ENCODE measurements at regions not wholly inside any gene's neighbourhood (a gene's known extent, or its start where the extent isn't known, plus 50 kb on each side); places are given as distances from the start of the nearest gene placed in this dataset.
A peak's percentile ranks its signal among the peaks of the same experiment; 100 is the strongest.

- TF ChIP-seq REST (IDR thresholded peaks at IDR 0.05; ENCODE audit: unreplicated experiment): no peak
Measured at GRCh38 chr1:170306948-170307347, 161.2 kb downstream of the NTMT2 start (continued).

- Histone ChIP-seq H3K4me1 (ENCODE audit: insufficient read depth) (no peaks in the 10 kb centered on the region), H3K27ac (ENCODE audit: low read depth) (no peak overlapping the region), H4K20me1 (replicated peaks; ENCODE audit: insufficient read depth) (no peaks in the 10 kb centered on the region), H3F3A (replicated peaks; ENCODE audit: low read depth) (no peaks in the 10 kb centered on the region), H3K9me2 (ENCODE audit: insufficient read depth) (0 out of 2 replicates have a peak, but pooled peaks cover 3% of the 10 kb centered on the region), H3K27me3 (ENCODE audit: insufficient read depth) (no peaks in the 10 kb centered on the region), H3K36me3 (ENCODE audit: insufficient read depth) (no peaks in the 10 kb centered on the region), H3K4me2 (no peak overlapping the region), H3K4me3 (no peak overlapping the region), H3K79me2 (replicated peaks; ENCODE audit: insufficient read depth) (no peaks in the 10 kb centered on the region), H2AFZ (peak overlapping the region; percentile 28; the same call in 1 of the 2 replicates)
- DNase-seq (ENCODE audit: low spot score) (no peak), ATAC-seq (no peak)
- H3K4me3 Mint-ChIP-seq: no peak overlapping the region
- H3K36me3 Mint-ChIP-seq (ENCODE audit: low read depth): no peaks in the 10 kb centered on the region
- no peaks in the 10 kb centered on the region for H3K9me3 Mint-ChIP-seq
- no peak overlapping the region for H3K27ac Mint-ChIP-seq
- H3K27me3 Mint-ChIP-seq (ENCODE audit: insufficient read depth, low read depth, poor library complexity): peaks cover 5% of the 10 kb centered on the region
- H3K4me1 Mint-ChIP-seq: no peaks in the 10 kb centered on the region
- TF ChIP-seq JUNB (IDR thresholded peaks at IDR 0.05; ENCODE audit: unreplicated experiment) (no peak), POLR2AphosphoS5 (IDR thresholded peaks at IDR 0.05; ENCODE audit: low read depth) (no peak), STAT1 (IDR thresholded peaks at IDR 0.05; ENCODE audit: unreplicated experiment) (no peak), ETS1 (IDR thresholded peaks at IDR 0.05) (no peak), NANOG (IDR thresholded peaks at IDR 0.05; ENCODE audit: borderline replicate concordance) (no peak), EZH2phosphoT487 (IDR thresholded peaks at IDR 0.05; ENCODE audit: unreplicated experiment) (no peak), REST (IDR thresholded peaks at IDR 0.05; ENCODE audit: unreplicated experiment) (no peak), CREB1 (CRISPR knock-in tag; IDR thresholded peaks at IDR 0.05; ENCODE audit: low read depth) (no peak), EZH2 (IDR thresholded peaks at IDR 0.05; ENCODE audit: low read depth, unreplicated experiment) (no peak), ZNF331 (CRISPR knock-in tag; IDR thresholded peaks at IDR 0.05; ENCODE audit: low read depth) (no peak), ZNF114 (CRISPR knock-in tag; IDR thresholded peaks at IDR 0.05) (no peak), ZNF462 (CRISPR knock-in tag; IDR thresholded peaks at IDR 0.05) (no peak)
Measured at GRCh38 chr1:170307426-170307825, 161.7 kb downstream of the NTMT2 start.
